Loucy (cell line): ENCODE measurements at regions not wholly inside any gene's neighbourhood (a gene's known extent, or its start where the extent isn't known, plus 50 kb on each side); places are given as distances from the start of the nearest gene placed in this dataset.

Experiments used
- EZH2phosphoT487 ChIP-seq: fragments of 200-600 bp; IDR thresholded peaks from 2 replicates; pipeline ENCODE4 v1.6.1; 2018; ENCODE audit warnings: antibody characterized with exemption, mild to moderate bottlenecking, moderate library complexity, borderline replicate concordance
- TF ChIP-seq, protein P1 (sequence below): fragments of 200-600 bp; sonication (generic); conservative IDR thresholded peaks from 2 replicates; pipeline ENCODE4 v1.5.1; 2014; ENCODE audit warnings: mild to moderate bottlenecking, antibody characterized with exemption, low read length

DNA sequence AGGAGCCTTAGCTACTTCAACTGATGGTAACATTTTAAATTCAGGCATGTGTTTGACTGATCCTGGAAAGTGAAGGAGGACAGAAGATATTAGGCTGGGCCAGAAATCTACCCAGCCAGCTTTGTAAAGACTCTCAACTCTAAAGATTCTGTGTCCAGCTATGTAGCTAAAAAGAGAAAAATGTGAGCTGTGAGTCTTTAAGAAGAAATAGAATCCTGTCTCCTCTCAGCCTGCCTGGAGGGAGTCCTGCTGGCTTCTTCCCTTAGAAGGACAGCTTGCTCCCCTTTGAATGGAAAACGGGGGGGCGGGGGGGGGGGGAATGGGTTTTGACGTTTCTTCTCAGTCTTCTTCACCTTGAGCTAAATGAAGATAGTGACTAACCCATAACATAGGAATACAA is 54.3 kb upstream of the INTU start:
- TF ChIP-seq, protein P1, sequence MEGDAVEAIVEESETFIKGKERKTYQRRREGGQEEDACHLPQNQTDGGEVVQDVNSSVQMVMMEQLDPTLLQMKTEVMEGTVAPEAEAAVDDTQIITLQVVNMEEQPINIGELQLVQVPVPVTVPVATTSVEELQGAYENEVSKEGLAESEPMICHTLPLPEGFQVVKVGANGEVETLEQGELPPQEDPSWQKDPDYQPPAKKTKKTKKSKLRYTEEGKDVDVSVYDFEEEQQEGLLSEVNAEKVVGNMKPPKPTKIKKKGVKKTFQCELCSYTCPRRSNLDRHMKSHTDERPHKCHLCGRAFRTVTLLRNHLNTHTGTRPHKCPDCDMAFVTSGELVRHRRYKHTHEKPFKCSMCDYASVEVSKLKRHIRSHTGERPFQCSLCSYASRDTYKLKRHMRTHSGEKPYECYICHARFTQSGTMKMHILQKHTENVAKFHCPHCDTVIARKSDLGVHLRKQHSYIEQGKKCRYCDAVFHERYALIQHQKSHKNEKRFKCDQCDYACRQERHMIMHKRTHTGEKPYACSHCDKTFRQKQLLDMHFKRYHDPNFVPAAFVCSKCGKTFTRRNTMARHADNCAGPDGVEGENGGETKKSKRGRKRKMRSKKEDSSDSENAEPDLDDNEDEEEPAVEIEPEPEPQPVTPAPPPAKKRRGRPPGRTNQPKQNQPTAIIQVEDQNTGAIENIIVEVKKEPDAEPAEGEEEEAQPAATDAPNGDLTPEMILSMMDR, result no peak
- TF ChIP-seq EZH2phosphoT487, result no peak
